OCI-LY1 (cell line): ENCODE measurements at regions not wholly inside any gene's neighbourhood (a gene's known extent, or its start where the extent isn't known, plus 50 kb on each side); places are given as distances from the start of the nearest gene placed in this dataset.

Source experiments
- H2AFZ ChIP-seq: fragments of 200-600 bp; sonication (generic), shearing (Covaris generic); 2 replicates; pipeline ENCODE4 v1.6.0; 2014; ENCODE audit warnings: antibody characterized with exemption, mild to moderate bottlenecking, low read length
- H3F3A ChIP-seq: fragments of 200-600 bp; sonication (generic), shearing (Covaris generic); 2 replicates; pipeline ENCODE4 v1.6.0; 2014; ENCODE audit warnings: mild to moderate bottlenecking, antibody characterized with exemption, low read length, moderate library complexity; ENCODE audit not compliant: insufficient read depth
- H3K27ac ChIP-seq: fragments of 200-600 bp; sonication (generic); 2 replicates; pipeline ENCODE4 v1.5.1; 2014; ENCODE audit warnings: low read length, mixed run types, mild to moderate bottlenecking, low read depth; ENCODE audit not compliant: poor library complexity, severe bottlenecking
- H3K27me3 ChIP-seq: fragments of 200-600 bp; sonication (generic); 2 replicates; pipeline ENCODE4 v1.6.0; 2014; ENCODE audit warnings: antibody characterized with exemption, mild to moderate bottlenecking, low read length, moderate library complexity; ENCODE audit not compliant: insufficient read depth
- H3K36me3 ChIP-seq: fragments of 200-600 bp; sonication (generic); 2 replicates; pipeline ENCODE4 v1.6.1; 2014; ENCODE audit warnings: mild to moderate bottlenecking, antibody characterized with exemption, low read length, moderate library complexity, mixed read lengths; ENCODE audit not compliant: insufficient read depth
- H3K4me1 ChIP-seq: fragments of 200-600 bp; sonication (generic); 2 replicates; pipeline ENCODE4 v1.5.1; 2014; ENCODE audit warnings: mild to moderate bottlenecking, low read length, moderate library complexity; ENCODE audit not compliant: insufficient read depth, severe bottlenecking
- H3K4me2 ChIP-seq: fragments of 200-600 bp; sonication (generic), shearing (Covaris generic); 2 replicates; pipeline ENCODE4 v1.6.1; 2014; ENCODE audit warnings: low read length
- H3K4me3 ChIP-seq: fragments of 200-600 bp; sonication (generic); 2 replicates; pipeline ENCODE4 v1.5.1; 2014; ENCODE audit warnings: low read length, low read depth, mild to moderate bottlenecking, mixed read lengths; ENCODE audit not compliant: poor library complexity, severe bottlenecking
- H3K79me2 ChIP-seq: fragments of 200-600 bp; shearing (Covaris generic); 2 replicates; pipeline ENCODE4 v1.6.1; 2016; ENCODE audit warnings: mixed run types, low read length, mixed read lengths; ENCODE audit not compliant: insufficient read depth
- H3K9ac ChIP-seq: fragments of 200-600 bp; sonication (generic), shearing (Covaris generic); 2 replicates; pipeline ENCODE4 v1.6.1; 2014; ENCODE audit warnings: mild to moderate bottlenecking, low read length, mixed read lengths
- H3K9me2 ChIP-seq: fragments of 200-600 bp; sonication (generic), shearing (Covaris generic); 2 replicates; pipeline ENCODE4 v1.6.1; 2014; ENCODE audit warnings: low read depth, mild to moderate bottlenecking, low read length, mixed read lengths
- H3K9me3 ChIP-seq: fragments of 200-600 bp; shearing (Covaris generic); 2 replicates; pipeline ENCODE4 v1.6.1; 2014; ENCODE audit warnings: low read length, mixed read lengths
- H4K20me1 ChIP-seq: fragments of 200-600 bp; sonication (generic), shearing (Covaris generic); 2 replicates; pipeline ENCODE4 v1.6.0; 2016; ENCODE audit warnings: mild to moderate bottlenecking, low read length; ENCODE audit not compliant: insufficient read depth
- EZH2 ChIP-seq: fragments of 200-600 bp; sonication (generic), shearing (Covaris generic); IDR thresholded peaks from 2 replicates; pipeline ENCODE4 v1.8.0; 2017; ENCODE audit warnings: borderline replicate concordance, mixed run types, mild to moderate bottlenecking, antibody characterized with exemption, low read length, moderate library complexity, mixed read lengths
- TF ChIP-seq, protein P1 (sequence below): fragments of 200-600 bp; sonication (generic), shearing (Covaris generic); IDR thresholded peaks from 2 replicates; pipeline ENCODE4 v1.5.1; 2017; ENCODE audit warnings: mild to moderate bottlenecking, antibody characterized with exemption, low read length, moderate library complexity, mixed read lengths

DNA sequence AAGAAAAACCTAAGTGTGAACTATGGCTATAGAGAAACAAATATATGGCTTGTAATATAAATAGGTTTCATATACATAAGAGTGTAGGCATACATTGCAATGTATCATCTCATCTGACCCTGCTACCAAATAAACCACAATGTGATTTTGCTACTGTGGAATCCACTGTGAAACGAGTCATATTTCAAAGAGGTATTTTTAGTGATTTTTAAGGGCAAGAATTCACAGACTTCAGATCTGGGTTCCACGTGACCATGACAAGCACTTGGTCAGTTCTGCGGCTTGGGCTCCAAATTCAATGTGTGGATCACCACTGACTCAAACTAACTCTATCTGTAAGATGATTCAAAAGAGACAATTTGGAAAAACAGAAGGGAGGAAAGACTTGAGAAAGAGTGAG is 147.0 kb upstream of the ERG start:
- no peaks in the 10 kb centered on the region for H3K9me2 ChIP-seq
- no peak overlapping the region for H2AFZ ChIP-seq
- H3F3A ChIP-seq, result no peaks in the 10 kb centered on the region
- no peaks in the 10 kb centered on the region for H3K36me3 ChIP-seq
- H3K9ac ChIP-seq, result no peak overlapping the region
- H3K4me3 ChIP-seq, result no peak overlapping the region
- no peaks in the 10 kb centered on the region for H3K9me3 ChIP-seq
- no peak overlapping the region for H3K27ac ChIP-seq
- no peaks in the 10 kb centered on the region for H3K4me1 ChIP-seq
- H3K27me3 ChIP-seq, result peaks cover 6% of the 10 kb centered on the region; the same call in 1 of the 2 replicates
- H4K20me1 ChIP-seq, result no peaks in the 10 kb centered on the region
- no peak overlapping the region for H3K4me2 ChIP-seq
- TF ChIP-seq, protein P1, sequence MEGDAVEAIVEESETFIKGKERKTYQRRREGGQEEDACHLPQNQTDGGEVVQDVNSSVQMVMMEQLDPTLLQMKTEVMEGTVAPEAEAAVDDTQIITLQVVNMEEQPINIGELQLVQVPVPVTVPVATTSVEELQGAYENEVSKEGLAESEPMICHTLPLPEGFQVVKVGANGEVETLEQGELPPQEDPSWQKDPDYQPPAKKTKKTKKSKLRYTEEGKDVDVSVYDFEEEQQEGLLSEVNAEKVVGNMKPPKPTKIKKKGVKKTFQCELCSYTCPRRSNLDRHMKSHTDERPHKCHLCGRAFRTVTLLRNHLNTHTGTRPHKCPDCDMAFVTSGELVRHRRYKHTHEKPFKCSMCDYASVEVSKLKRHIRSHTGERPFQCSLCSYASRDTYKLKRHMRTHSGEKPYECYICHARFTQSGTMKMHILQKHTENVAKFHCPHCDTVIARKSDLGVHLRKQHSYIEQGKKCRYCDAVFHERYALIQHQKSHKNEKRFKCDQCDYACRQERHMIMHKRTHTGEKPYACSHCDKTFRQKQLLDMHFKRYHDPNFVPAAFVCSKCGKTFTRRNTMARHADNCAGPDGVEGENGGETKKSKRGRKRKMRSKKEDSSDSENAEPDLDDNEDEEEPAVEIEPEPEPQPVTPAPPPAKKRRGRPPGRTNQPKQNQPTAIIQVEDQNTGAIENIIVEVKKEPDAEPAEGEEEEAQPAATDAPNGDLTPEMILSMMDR, result no peak
- no peak for TF ChIP-seq EZH2
- H3K79me2 ChIP-seq, result no peaks in the 10 kb centered on the region

DNA sequence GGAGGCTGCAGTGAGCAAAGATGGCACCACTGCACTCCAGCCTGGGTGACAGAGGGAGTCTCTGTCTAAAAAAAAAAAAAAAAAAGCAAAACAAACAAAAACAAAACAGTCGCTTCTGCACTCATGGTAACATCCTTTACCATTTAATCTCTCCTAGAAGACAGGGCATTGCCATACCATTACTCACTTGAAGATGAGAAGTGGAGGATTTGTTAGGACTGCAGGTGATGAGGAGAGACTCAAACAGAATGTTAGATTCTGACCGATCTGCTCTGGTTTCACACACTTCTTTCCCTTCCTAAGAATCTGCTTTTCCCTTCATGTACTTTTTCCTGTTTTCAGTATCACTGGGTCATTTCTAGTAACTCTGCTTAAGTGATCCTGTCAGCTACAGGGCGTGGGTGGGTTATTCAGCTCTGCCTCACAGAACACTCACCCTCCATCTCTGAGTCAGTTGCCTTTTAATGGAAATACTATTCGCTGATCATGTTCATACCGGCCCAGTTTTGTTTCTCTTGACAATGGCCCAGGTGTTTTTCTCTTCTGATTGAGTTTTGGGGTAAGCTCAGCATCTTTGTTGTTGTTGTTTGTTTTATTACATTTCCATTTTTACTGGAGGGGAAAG is 148.0 kb upstream of the ERG start:
- no peak overlapping the region for H2AFZ ChIP-seq
- no peak overlapping the region for H3K9ac ChIP-seq
- H3K27ac ChIP-seq, result no peak overlapping the region
- H4K20me1 ChIP-seq, result no peaks in the 10 kb centered on the region
- no peak overlapping the region for H3K4me3 ChIP-seq
- H3K4me2 ChIP-seq, result no peak overlapping the region
- no peaks in the 10 kb centered on the region for H3K9me2 ChIP-seq
- no peaks in the 10 kb centered on the region for H3K79me2 ChIP-seq
- TF ChIP-seq, protein P1, result no peak
- no peak for TF ChIP-seq EZH2
- H3F3A ChIP-seq, result no peaks in the 10 kb centered on the region
- H3K9me3 ChIP-seq, result no peaks in the 10 kb centered on the region
- peaks cover 6% of the 10 kb centered on the region; the same call in 1 of the 2 replicates for H3K27me3 ChIP-seq
- no peaks in the 10 kb centered on the region for H3K4me1 ChIP-seq
- H3K36me3 ChIP-seq, result no peaks in the 10 kb centered on the region

DNA sequence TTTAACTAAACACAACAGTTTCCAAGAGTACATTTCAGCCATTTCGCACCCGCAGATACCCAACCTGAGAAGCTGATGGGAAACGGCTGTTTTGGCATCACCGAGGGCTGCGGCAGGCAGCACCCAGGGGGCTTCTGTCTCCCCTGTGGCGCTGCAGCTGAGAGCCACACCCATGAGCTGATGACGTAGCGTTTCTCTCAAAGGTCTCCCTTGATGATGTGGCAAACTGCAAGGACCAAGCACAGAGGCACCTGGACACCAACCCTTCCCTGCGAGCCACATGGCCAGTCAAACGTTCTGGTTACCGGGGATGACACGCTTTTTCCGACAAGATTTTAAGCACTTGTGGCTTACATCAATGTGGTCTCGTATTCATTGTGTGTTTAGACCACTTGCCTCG is 150.8 kb upstream of the ERG start:
- H3K9me3 ChIP-seq, result no peaks in the 10 kb centered on the region
- no peaks in the 10 kb centered on the region for H3F3A ChIP-seq
- no peak overlapping the region for H3K4me2 ChIP-seq
- H3K79me2 ChIP-seq, result no peaks in the 10 kb centered on the region
- no peak overlapping the region for H3K27ac ChIP-seq
- no peaks in the 10 kb centered on the region for H3K4me1 ChIP-seq
- H3K9ac ChIP-seq, result no peak overlapping the region
- H3K9me2 ChIP-seq, result no peaks in the 10 kb centered on the region
- H2AFZ ChIP-seq, result no peak overlapping the region
- TF ChIP-seq, protein P1, result no peak
- TF ChIP-seq EZH2, result no peak
- H3K36me3 ChIP-seq, result no peaks in the 10 kb centered on the region
- no peak overlapping the region for H3K4me3 ChIP-seq
- peaks cover 6% of the 10 kb centered on the region; the same call in 1 of the 2 replicates for H3K27me3 ChIP-seq
- H4K20me1 ChIP-seq, result no peaks in the 10 kb centered on the region
